CD4-positive, alpha-beta T cell treated with Interleukin-21 for 1 hour (primary cell): ENCODE measurements at regions not wholly inside any gene's neighbourhood (a gene's known extent, or its start where the extent isn't known, plus 50 kb on each side); places are given as distances from the start of the nearest gene placed in this dataset.
"Not testable (repeated sequence)": the region's sequence is repeated elsewhere in the genome, so short reads cannot be mapped to it uniquely, and the experiment has no call there.

Experiments
- DNase-seq: peaks from one replicate; pipeline ENCODE4 v3.0.0-alpha.2; 2020

- no peak for DNase-seq
Observed at GRCh38 chr18:9021458-9021857, 81.0 kb upstream of the NDUFV2 start.

GRCh38 chr18:9022397-9023155 is 79.9 kb upstream of the NDUFV2 start:
- DNase-seq, result no peak

- not testable (repeated sequence) for DNase-seq
Observed at GRCh38 chr18:9024031-9024646, 78.4 kb upstream of the NDUFV2 start.

GRCh38 chr18:9025091-9025838 is 77.2 kb upstream of the NDUFV2 start:
- no peak for DNase-seq

DNA sequence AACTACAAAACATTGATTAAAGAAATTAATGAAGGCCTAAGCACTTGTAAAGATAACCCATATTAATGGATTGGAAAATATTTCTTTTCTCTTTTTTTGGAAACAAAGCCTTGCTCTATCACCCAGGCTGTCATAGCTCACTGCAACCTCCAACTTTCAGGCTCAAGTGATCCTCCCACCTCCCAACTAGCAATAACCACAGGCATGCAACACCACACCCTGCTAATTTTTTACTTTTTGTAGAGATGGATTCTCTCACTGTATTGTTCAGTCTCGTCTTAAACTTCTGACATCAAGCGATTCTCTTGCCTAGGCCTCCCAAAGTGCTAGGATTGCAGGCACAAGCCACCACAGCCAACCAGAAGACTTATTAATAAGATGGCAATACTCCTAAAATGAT is 73.4 kb upstream of the NDUFV2 start:
- DNase-seq, result no peak

DNA sequence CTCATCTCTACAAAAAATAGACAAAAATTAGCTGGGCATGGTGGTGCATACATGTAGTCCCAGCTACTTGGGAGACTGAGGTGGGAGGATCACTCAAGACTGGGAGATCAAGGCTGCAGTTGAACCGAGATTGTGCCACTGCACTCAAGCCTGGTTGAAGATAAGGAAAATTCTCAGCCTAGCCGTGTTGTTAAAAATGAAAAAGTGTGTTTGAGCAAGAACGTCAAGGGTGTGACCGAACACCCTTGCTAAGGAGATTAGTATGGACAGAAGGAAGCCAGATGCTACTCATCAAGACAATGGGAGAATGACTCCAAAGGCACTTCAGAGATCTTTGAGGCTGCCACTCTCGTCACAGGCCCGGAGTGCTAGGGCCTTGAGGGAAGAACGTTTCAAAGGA is 70.0 kb upstream of the NDUFV2 start:
- DNase-seq, result no peak

GRCh38 chr18:9038277-9038871 is 64.1 kb upstream of the NDUFV2 start:
- DNase-seq, result no peak

DNA sequence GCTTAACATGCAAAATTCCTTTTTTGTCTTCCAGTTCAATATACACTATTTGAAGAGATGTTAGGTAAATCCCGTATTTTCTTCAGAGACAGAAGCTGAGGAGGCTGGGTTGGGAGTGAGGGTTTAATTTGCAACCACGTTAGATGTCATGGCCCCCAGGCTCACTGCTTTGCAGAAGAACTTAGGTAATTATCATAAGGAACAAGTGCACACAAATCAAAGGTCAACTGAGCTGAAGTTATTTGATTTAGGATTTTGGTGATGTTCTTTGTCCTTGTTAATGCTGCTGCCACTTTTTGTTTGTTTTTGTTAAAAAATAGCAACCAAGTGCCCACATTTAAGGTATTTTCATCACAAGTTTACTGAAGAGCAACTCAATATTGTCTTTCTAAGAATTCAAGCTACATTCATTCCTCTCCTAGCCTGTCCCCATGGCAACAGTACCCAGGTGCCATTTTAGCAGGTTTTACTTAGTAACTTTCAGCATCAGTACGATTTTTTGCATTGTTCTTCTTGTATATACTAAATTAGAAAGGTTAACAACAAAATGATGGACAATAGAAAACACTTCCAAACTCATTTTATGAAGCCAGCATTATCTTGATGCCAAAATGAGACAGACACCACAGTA is 62.9 kb upstream of the NDUFV2 start:
- DNase-seq, result no peak

DNA sequence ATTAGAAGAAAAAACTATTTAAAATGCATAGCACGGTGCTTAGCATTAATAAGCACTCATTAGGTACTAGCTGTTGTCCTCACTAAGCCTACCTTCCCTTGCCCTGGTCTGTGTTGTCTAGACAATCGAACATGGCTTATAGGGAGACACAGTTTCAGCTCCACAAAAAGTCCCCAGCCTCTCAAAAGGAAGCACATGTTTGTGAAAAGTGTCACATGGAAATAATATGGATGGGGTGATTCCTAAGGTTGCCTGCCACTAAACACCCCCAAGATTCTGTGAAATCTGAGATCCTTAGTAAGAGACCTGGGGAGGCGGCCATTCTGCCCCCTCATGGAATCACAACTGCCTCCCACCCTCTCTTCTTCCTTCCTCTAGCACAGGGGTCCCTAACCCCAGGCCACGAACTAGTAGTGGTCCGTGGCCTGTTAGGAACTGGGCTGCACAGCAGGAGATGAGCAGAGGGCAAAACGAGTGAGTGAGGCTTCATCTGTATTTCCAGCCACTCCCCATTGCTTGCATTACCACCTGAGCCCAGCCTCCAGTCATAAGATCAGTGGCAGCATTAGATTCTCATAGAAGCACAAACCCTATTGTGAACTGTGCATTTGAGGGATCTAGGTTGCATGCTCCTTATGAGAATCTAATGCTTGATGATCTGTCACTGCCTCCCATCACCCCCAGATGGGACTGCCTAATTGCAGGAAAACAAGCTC is 59.6 kb upstream of the NDUFV2 start:
- no peak for DNase-seq

GRCh38 chr18:9043581-9043980 is 58.9 kb upstream of the NDUFV2 start:
- no peak for DNase-seq

DNA sequence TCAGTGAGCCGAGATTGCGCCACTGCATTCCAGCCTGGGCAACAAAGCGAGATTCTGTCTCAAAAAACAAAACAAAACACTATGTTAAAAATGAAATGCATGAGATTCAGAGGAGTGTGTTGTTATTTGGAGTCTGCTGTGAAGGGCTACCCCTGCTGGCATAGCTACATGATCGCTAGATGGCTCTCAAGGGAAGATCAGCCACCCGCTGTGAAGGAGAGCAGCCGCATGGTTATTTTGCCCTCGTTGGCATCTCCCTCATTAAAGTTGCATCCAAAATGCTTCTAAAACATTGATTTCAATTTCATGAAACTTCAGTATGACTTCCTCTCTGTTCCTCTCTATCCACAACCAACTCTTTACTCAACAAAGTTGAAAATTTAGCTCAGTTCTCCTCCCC is 54.8 kb upstream of the NDUFV2 start:
- no peak for DNase-seq

DNA sequence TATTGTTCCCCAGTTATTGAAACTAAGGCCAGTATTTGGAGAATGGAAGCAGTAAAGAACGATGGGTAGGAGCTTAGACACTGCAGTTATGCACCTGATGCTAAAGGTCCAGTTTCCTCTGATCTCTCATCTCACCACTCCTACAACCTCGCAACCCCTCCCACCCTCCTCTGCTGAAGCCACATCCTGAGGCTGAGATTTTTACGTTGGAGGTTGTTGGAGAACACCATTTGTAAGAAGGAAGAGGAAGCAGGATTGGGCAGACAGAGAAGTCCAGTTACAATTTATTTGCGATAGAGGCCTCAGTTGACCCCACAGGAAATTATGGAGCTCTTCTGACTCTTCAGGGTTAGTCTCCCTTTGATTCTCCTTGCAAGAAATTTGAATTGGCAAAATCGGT is 54.3 kb upstream of the NDUFV2 start:
- no peak for DNase-seq

GRCh38 chr18:9048808-9049494 is 53.5 kb upstream of the NDUFV2 start:
- DNase-seq, result no peak

DNA sequence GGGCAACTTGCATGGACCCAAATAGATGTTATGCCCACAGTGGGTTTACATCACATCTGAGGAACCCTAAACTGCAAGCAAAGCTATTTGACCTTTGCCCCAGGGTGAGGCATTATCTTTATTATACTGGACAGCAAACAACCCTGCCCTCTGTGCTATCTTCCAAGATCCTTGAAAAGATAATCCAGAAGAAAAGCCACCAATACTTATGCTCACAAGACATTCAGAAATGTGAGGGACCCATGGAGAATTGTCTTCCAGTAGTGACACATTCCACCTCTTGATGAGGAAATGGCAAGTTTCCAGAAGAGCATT is 53.0 kb upstream of the NDUFV2 start:
- no peak for DNase-seq

DNA sequence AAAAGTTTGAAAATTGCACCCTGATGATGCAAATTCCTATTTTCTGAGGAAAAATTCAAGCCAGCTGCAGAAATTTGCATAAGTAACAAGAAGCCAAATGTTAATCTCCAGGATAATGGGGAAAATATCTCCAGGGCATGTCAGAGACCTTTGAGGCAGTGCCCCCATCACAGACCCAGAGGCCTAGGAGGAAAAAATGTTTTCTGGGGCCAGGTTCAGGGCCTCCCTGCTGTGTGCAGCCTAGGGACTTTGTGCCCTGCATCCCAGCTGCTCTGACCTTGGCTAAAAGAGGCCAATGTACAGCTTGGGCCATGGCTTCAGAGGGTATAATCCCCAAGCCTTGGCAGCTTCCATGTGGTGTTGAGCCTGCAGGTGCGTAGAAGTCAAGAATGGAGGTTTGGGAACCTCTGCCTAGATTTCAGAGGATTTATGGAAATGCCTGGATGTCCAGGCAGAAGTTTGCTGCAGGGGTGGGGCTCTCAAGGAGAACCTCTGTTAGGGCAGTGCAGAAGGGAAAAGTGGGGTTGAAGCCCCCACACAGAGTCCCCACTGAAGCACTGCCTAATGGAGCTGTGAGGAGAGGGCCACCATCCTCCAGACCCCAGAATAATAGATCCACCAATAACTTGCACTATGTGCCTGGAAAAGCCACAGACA is 51.7 kb upstream of the NDUFV2 start:
- not testable (repeated sequence) for DNase-seq
